ENCODE measurements at regions not wholly inside any gene's neighbourhood (a gene's known extent, or its start where the extent isn't known, plus 50 kb on each side); places are given as distances from the start of the nearest gene placed in this dataset.

DNA sequence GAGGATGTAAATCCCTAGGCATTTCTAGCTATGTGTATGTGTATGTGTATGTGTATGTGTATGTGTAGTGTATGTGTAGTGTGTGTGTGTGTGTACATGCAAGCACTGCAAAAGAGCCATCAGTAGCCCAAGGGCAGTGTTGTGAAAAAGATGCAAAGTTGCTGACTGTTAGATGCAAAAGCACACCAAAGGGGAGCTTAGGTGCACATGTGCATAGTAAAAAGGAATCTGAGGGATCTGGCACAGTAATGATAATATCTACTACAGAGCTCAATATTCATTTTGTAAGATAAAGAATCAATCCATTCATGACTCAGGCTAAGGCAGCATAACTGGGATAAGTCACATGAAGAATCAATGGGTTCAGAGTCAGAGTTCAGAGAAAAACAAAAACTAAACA is 80.2 kb downstream of the TMEM47 start:
- no peak for TF ChIP-seq POLR2A (IDR thresholded peaks at IDR 0.05)
- TF ChIP-seq, protein P1, sequence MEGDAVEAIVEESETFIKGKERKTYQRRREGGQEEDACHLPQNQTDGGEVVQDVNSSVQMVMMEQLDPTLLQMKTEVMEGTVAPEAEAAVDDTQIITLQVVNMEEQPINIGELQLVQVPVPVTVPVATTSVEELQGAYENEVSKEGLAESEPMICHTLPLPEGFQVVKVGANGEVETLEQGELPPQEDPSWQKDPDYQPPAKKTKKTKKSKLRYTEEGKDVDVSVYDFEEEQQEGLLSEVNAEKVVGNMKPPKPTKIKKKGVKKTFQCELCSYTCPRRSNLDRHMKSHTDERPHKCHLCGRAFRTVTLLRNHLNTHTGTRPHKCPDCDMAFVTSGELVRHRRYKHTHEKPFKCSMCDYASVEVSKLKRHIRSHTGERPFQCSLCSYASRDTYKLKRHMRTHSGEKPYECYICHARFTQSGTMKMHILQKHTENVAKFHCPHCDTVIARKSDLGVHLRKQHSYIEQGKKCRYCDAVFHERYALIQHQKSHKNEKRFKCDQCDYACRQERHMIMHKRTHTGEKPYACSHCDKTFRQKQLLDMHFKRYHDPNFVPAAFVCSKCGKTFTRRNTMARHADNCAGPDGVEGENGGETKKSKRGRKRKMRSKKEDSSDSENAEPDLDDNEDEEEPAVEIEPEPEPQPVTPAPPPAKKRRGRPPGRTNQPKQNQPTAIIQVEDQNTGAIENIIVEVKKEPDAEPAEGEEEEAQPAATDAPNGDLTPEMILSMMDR (IDR thresholded peaks at IDR 0.05) = no peak

Data from Peyer's patch (tissue), 4 donors.